H1 (cell line): ENCODE measurements at regions not wholly inside any gene's neighbourhood (a gene's known extent, or its start where the extent isn't known, plus 50 kb on each side); places are given as distances from the start of the nearest gene placed in this dataset.

Experiments used
- ASH2L ChIP-seq: fragments of 200-600, 300-600 bp; sonication (generic); IDR thresholded peaks from one replicate; pipeline ENCODE4 v1.7.1; 2017; ENCODE audit warnings: low read length
- ATF2 ChIP-seq: IDR thresholded peaks from 2 replicates; pipeline ENCODE4 v1.6.1; 2012; ENCODE audit warnings: low read length, inconsistent platforms
- BRCA1 ChIP-seq: IDR thresholded peaks from 2 replicates; pipeline ENCODE4 v1.6.1; 2012; ENCODE audit warnings: low read depth, low read length, improper control_type of control experiment
- CTCF ChIP-seq, 3 experiments: IDR thresholded peaks; 1 replicate in 2 of 3; 2 replicates in 1 of 3; pipeline versions ENCODE4 v1.5.1 to v1.6.1; 2011; ENCODE audit warnings: low read length in 3 of 3, mild to moderate bottlenecking in 3 of 3, inconsistent platforms in 2 of 3, low read depth in 1 of 3, moderate library complexity in 1 of 3; ENCODE audit not compliant: insufficient read depth in 1 of 3; ENCODE audit errors: control extremely low read depth in 1 of 3
- EP300 ChIP-seq, 2 experiments: IDR thresholded peaks; 1 replicate in 1 of 2; 2 replicates in 1 of 2; pipeline ENCODE4 v1.6.1; 2011 to 2012; ENCODE audit warnings: low read depth in 2 of 2, low read length in 2 of 2, mild to moderate bottlenecking in 2 of 2, borderline replicate concordance in 1 of 2, inconsistent platforms in 1 of 2, moderate library complexity in 1 of 2
- POLR2A ChIP-seq, 2 experiments: IDR thresholded peaks; 1 replicate in 1 of 2; 2 replicates in 1 of 2; pipeline ENCODE4 v1.6.1; 2011; ENCODE audit warnings: low read depth in 2 of 2, low read length in 2 of 2, mild to moderate bottlenecking in 2 of 2; ENCODE audit errors: control extremely low read depth in 1 of 2
- POLR2AphosphoS5 ChIP-seq: IDR thresholded peaks from 2 replicates; pipeline ENCODE4 v1.6.1; 2011; ENCODE audit warnings: low read depth, low read length
- SP1 ChIP-seq: IDR thresholded peaks from 2 replicates; pipeline ENCODE4 v1.6.1; 2011; ENCODE audit warnings: low read depth, low read length
- SRF ChIP-seq: IDR thresholded peaks from 2 replicates; pipeline ENCODE4 v1.6.1; 2011; ENCODE audit warnings: mild to moderate bottlenecking, low read depth, low read length, moderate library complexity
- TCF12 ChIP-seq: IDR thresholded peaks from 2 replicates; pipeline ENCODE4 v1.6.1; 2011; ENCODE audit warnings: low read depth, mild to moderate bottlenecking, low read length
- TEAD4 ChIP-seq: IDR thresholded peaks from 2 replicates; pipeline ENCODE4 v1.6.1; 2012; ENCODE audit warnings: low read depth, low read length, inconsistent platforms, mixed read lengths

GRCh38 chr13:73300718-73301425 lies 242.1 kb downstream of the KLF5 start:
- TF ChIP-seq ATF2 = no peak
- TF ChIP-seq CTCF (IDR thresholded peaks at IDR 0.05; ENCODE audit: control extremely low read depth in 1 of 3, insufficient read depth in 1 of 3, low read depth in 1 of 3, low read length in 3 of 3) = no peak
- TF ChIP-seq TEAD4 = no peak
- no peak for TF ChIP-seq SRF
- TF ChIP-seq EP300 (IDR thresholded peaks at IDR 0.05; ENCODE audit: borderline replicate concordance in 1 of 2, low read depth in 2 of 2, low read length in 2 of 2) = no peak
- no peak for TF ChIP-seq POLR2A (IDR thresholded peaks at IDR 0.05; ENCODE audit: control extremely low read depth in 1 of 2, low read depth in 2 of 2, low read length in 2 of 2)
- TF ChIP-seq POLR2AphosphoS5 = no peak
- TF ChIP-seq TCF12 = no peak
- TF ChIP-seq ASH2L = no peak
- TF ChIP-seq BRCA1 = no peak
- no peak for TF ChIP-seq SP1
